ENCODE measurements at regions not wholly inside any gene's neighbourhood (a gene's known extent, or its start where the extent isn't known, plus 50 kb on each side); places are given as distances from the start of the nearest gene placed in this dataset.

- no peak overlapping the region for H3K4me3 ChIP-seq
- no peaks in the 10 kb centered on the region for H3K4me1 ChIP-seq
- H3K9me3 ChIP-seq = no peaks in the 10 kb centered on the region
- ChIA-PET CTCF (interaction anchor here (1.6 to 2.6 kb wide), 2 partner anchors 10 to 179 kb away, joined by 5 to 7 read pairs; no protein-coding TSS in a partner anchor), POLR2A (no interaction called here)
- no peak for FAIRE-seq
- no peak for DNase-seq (ENCODE audit: low read depth in 1 of 2, low spot score in 1 of 2)
- no peak overlapping the region for H3K27ac ChIP-seq
- no peak overlapping the region for H3K4me2 ChIP-seq
- 20% methylated on average over 4 of the region's 4 CpGs for WGBS (ENCODE audit: missing lambda C conversion rate)
- no peak for TF ChIP-seq EHMT2 (IDR thresholded peaks at IDR 0.05; ENCODE audit: low read depth)
- TF ChIP-seq E2F6 (IDR thresholded peaks at IDR 0.05; ENCODE audit: borderline replicate concordance, low read depth) = no peak
- no peak for TF ChIP-seq FOSB (CRISPR knock-in tag; IDR thresholded peaks at IDR 0.05)
- no peak for TF ChIP-seq MYC (IDR thresholded peaks at IDR 0.05; ENCODE audit: borderline replicate concordance, low read length)
- TF ChIP-seq HOXA7 (CRISPR knock-in tag; IDR thresholded peaks at IDR 0.05) = no peak
- no peak for TF ChIP-seq CHD2 (IDR thresholded peaks at IDR 0.05; ENCODE audit: low read length, partially characterized antibody)
- ATAC-seq = no peak
These were observed 53.4 kb upstream of the ATP2B2 start for GRCh38 chr3:10558736-10559135.

GRCh38 chr3:10560060-10560861 lies 54.9 kb upstream of the ATP2B2 start:
- Histone ChIP-seq H3K9me3 (no peaks in the 10 kb centered on the region), H3K4me3 (no peak overlapping the region), H3K4me2 (no peak overlapping the region), H3K4me1 (no peaks in the 10 kb centered on the region), H3K27ac (no peak overlapping the region)
- TF ChIP-seq CBX8 (IDR thresholded peaks at IDR 0.05) (no peak), E2F6 (IDR thresholded peaks at IDR 0.05; ENCODE audit: borderline replicate concordance, low read depth) (no peak), KDM1A (IDR thresholded peaks at IDR 0.05; ENCODE audit: low read depth) (no peak), ZFP36 (IDR thresholded peaks at IDR 0.05; ENCODE audit: borderline replicate concordance, partially characterized antibody) (no peak), PBX3 (IDR thresholded peaks at IDR 0.05) (no peak), SREBF2 (IDR thresholded peaks at IDR 0.05) (no peak), FOSB (CRISPR knock-in tag; IDR thresholded peaks at IDR 0.05) (no peak), NPAS2 (CRISPR knock-in tag; IDR thresholded peaks at IDR 0.05; ENCODE audit: borderline replicate concordance) (no peak), KDM5A (IDR thresholded peaks at IDR 0.05) (no peak), FOSL2 (IDR thresholded peaks at IDR 0.05) (no peak), FOSL2 (CRISPR knock-in tag; IDR thresholded peaks at IDR 0.05) (no peak), RFX5 (IDR thresholded peaks at IDR 0.05) (no peak), ZSCAN20 (CRISPR knock-in tag; IDR thresholded peaks at IDR 0.05) (no peak), ZNF302 (CRISPR knock-in tag; IDR thresholded peaks at IDR 0.05) (no peak), EHF (CRISPR knock-in tag; IDR thresholded peaks at IDR 0.05) (no peak)
- WGBS (ENCODE audit: missing lambda C conversion rate) = 41% methylated on average over 14 of the region's 14 CpGs
- CTCF ChIA-PET = interaction anchor here (0.9 to 2.6 kb wide), 4 partner anchors 9 to 178 kb away, joined by 3 to 7 read pairs (median 4); no protein-coding TSS in a partner anchor
- POLR2A ChIA-PET = interaction anchor here (0.6 kb wide), 1 partner anchor 1146 kb away, joined by 4 read pairs; no protein-coding TSS in a partner anchor
- DNase-seq (ENCODE audit: low read depth in 1 of 2, low spot score in 1 of 2) = no peak
- ATAC-seq = no peak
- FAIRE-seq = no peak

GRCh38 chr3:10561162-10561945 lies 56.0 kb upstream of the ATP2B2 start:
- no peak for DNase-seq (ENCODE audit: low read depth in 1 of 2, low spot score in 1 of 2)
- Histone ChIP-seq H3K4me1 (no peaks in the 10 kb centered on the region), H3K4me2 (no peak overlapping the region), H3K9me3 (no peaks in the 10 kb centered on the region), H3K27ac (no peak overlapping the region), H3K4me3 (no peak overlapping the region)
- ChIA-PET POLR2A (no interaction called here), CTCF (interaction anchor here (0.9 to 2.6 kb wide), 3 partner anchors 8 to 177 kb away, joined by 3 to 7 read pairs (median 4); no protein-coding TSS in a partner anchor)
- ATAC-seq = no peak
- no peak for FAIRE-seq
- TF ChIP-seq EP300 (IDR thresholded peaks at IDR 0.05) (no peak), POLR2AphosphoS2 (conservative IDR thresholded peaks at IDR 0.05; ENCODE audit: low read length) (no peak), CBX2 (IDR thresholded peaks at IDR 0.05; ENCODE audit: borderline replicate concordance, low read depth) (no peak), NPAS2 (CRISPR knock-in tag; IDR thresholded peaks at IDR 0.05; ENCODE audit: borderline replicate concordance) (no peak), MYC (IDR thresholded peaks at IDR 0.05; ENCODE audit: borderline replicate concordance, low read length) (no peak)
- WGBS (ENCODE audit: missing lambda C conversion rate) = 8% methylated on average over 7 of the region's 7 CpGs
